T1000 (cell line): ENCODE measurements at regions not wholly inside any gene's neighbourhood (a gene's known extent, or its start where the extent isn't known, plus 50 kb on each side); places are given as distances from the start of the nearest gene placed in this dataset.
A peak's percentile ranks its signal among the peaks of the same experiment; 100 is the strongest.

Experiments used
- DNase-seq: peaks from one replicate; lab custom pipeline; 2025; ENCODE audit warnings: mixed read lengths; lab: John Stamatoyannopoulos, UW

DNA sequence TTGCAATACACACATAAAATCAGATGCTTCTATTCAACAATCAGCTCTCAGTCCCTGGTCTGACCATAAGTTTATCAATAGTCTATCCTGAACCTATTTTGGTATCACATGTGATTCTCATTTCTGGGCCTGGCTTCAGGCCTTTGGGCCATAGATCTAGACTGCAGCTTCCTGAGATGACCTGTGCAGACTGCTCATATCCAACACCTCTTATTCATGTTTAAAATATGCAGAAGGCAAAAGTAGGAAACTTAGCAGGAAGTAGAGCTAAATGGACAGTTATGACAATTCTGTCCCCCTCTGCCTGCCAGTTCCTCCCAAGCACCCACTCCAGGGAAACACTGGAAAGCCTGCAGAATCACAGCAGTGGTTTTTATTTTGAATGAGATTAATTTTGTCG, 53.3 kb downstream of the C7orf25 start:
- DNase-seq: no peak

DNA sequence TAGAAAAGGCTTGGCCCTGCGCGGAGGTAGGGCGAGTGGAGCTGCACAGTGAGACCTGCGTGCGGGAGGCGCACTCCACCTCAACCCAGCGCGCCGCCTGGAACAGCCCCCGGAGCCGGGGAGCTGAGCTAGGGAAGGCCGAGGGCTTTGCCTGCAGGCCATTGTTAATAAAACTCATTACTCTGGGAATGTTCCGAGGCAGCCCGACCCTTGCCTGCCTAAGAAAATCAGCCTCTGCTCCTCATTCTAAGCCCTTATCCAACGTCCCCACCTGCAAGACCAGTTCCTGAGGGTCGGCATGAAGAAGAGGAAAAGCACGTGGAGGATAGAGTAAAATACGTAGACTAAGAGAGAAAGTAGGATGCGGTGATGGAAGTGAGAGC, 55.3 kb downstream of the C7orf25 start:
- DNase-seq: no peak

- DNase-seq: no peak
Observed at GRCh38 chr7:42854571-42855118, 57.2 kb downstream of the C7orf25 start.

DNA sequence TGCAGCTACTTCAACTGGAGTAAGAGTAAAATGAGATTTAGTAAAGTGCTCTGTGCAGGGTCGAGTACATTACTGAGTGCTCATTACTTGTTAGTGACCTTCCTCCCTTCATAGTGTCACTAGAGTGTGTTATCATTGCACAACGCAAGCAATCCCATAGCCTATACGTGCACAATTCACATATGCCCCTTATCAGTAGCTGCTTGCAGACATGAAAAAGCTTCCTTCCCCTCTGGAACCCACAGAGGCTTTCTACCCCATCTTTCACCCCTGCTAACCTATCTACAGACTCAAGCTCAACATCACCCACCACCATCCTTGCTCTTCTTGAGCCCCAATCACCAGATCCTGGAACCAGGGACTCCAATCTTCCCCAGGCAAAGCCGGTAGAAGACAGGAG, 59.3 kb downstream of the C7orf25 start:
- no peak for DNase-seq

DNA sequence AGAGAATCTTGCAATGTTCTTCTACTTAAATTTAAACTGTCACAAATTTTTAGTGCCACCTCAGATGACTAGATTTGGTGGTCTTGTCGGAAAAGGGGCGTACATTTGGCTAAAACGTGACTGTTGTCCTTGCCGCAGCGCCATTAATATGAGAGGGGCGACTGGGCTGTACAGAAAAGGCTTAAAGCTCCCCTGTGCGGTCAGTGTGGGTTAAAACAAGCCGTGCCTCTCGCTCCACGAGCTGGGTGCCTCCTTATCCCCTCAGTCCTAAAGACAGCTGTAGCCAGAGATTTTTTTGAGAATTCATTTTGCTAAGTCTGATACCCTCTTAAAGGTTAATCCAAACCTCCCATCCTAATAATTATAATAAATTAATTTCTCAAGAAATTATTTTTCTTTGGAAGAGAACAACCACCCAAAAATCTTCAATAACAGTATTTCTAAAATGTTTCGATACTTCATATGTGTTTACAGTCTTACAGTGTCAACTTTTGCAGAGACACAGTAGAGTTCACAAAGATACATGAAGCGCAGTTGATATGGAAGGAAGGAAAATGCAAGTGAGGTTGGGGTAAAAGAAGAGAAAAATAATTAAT, 68.6 kb downstream of the C7orf25 start:
- no peak for DNase-seq

DNA sequence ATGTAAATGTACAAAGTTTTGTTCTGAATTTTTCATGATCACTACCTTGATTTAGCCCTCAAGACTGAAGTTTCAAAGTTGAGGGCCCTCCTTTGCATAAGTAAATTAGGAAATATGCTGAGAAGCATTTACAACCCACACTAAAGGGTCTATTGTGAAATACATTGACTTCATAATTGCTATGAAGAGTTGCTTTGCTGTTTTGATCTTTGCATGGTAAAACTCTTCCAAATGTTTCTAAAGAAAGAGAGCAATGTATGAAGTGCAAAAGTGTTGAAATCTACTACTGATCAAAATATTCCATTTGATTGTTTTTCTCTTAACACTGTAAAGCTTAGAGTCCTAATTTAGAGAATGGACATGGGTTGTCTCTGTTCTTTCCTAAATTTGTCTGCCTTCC, 77.2 kb downstream of the C7orf25 start:
- DNase-seq: no peak

DNA sequence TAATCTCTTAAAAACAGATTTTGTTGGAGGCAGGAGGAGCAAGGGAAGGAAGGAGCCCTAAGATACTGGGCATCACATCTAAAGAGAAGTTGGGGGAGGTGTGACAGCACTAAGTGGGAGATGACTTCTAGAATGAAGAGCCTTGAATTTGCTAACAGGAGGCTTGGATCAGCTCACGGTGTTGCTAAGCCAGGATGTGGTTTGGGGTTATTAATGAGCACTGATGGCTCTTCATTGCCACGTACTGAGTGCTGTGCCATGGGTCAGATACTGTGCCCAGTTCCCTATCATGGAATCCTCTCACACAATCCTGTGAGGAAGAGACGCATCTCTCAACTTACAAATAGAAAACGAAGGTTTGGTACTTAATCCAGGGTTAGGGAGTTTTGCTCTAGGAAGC, 78.5 kb downstream of the C7orf25 start:
- no peak for DNase-seq

GRCh38 chr7:42832667-42833066, 79.2 kb downstream of the C7orf25 start:
- DNase-seq: no peak

DNA sequence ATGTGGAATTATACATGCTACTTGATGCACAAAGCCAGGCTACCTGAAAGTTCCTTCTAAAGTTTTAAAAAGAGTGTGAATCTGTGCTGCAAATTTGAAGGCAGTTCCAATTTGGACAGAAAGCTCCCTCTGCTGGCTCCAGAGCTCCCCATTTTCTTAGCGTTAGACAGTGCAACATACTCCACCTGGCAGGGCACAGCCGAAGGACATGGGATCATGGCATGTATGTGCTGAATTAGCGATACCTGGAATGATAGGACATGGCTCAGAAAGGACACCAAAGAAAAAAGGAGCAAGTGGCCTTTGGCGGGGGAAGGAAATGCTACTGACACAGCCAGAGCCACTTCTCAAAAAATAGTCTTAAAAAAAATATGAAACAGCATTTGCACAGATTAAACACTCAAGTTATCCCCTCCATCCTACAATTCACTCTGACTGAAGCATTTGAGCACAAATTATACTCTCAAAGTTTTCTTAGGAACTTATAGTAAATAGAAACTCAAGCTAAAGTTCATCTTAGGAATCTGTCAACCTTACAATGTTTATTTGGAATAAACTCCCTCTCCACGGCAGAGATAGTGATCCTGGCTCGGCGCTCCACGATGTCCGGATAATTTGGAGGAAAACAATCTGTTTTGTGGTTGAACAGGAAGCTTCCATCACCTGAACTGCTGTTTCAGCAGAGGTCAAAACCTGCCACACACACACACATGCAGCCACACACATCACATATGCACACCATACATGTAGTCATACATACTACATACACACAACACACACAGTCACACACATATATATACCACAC, 80.0 kb downstream of the C7orf25 start:
- DNase-seq: no peak

DNA sequence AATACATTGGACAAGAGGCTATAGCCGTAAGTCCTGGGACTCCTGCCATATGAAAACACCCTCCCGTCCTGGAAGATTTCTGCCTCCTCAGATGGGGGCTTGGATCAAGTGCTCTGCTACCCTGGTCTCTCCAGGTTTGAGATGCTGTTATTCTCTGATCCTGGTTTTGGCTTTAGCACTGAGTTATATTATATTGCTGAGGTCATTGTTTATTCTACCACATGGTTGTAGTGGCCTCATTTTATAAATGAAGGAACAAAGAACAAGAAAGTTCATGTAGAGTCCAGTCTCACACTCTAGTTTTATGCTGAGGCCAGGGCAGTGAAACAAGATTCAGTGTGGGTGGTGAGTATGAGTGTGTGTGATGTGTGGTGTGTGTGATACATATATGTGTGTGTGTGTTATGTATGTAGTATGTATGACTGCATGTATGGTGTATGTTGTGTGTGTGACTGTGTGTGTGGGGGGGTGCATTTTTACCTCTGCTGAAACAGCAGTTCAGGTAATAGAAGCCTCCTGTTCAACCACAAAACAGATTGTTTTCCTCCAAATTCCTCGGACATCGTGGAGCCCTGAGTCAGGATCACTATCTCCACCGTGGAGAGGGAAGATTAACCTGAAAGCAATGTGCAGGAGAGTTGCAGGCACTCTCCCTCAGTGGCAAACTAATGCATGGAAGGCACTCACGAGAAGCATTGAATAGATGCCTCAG, 80.7 kb downstream of the C7orf25 start:
- DNase-seq: no peak

GRCh38 chr7:42812779-42813178, 99.1 kb downstream of the C7orf25 start:
- no peak for DNase-seq

DNA sequence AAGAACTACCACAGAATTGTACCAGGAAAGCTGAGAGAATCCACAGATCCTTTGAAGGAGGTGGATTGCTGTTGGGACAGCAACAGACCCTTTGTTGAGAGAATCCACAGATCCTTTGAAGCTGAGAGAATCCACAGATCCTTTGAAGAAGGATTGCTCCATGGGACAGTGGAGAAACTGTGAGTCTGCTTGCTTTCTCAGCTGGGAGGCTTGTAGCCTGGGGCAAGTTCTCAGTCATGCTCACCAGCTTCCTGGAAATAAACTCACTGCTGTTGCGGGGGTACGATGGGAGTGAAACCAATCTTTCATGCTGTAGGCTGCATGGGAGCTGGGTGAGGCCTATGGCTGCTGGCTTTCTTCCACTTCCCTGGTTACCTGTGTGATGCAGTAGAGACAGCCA, 106.3 kb downstream of the C7orf25 start:
- DNase-seq: peak; percentile 10

- DNase-seq: no peak
Observed at GRCh38 chr7:42794673-42795072, 117.2 kb downstream of the C7orf25 start.

DNA sequence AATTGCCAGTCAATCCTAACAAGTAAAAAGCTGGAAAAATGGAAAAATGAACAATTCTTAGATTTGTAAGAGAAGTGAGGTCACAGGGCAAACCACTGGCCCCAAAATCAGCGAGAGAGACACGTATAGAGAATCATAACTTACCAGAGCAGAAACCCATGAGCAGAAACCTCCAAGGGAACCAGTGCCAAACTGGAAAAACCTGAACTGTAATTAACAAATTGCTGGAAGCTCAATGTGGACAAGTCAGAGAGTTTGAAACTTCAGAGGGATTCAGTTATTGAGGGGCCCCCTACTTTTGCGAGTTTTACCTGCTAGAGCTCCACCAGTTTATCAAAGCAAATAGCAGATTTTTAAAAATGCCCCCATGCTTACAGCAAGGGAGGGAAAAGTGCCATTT, 119.0 kb downstream of the C7orf25 start:
- no peak for DNase-seq

DNA sequence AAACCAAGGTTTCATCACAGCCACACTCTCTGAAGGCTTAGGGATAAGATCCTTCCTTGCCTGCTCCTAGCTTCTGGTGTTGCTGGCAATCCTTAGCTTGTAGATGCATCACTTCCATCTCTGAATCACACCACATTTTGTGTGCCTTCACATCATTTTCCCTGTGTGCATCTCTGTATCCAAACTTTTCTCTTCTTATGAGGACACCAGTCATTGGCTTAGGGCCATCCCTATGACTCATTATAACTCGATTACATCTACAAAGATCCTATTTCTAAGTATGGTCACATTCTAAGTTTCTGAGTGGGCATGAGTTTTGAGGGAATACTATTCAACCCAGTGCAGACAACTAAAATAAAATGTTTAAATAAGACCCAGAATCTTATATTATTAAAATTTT, 121.7 kb downstream of the C7orf25 start:
- DNase-seq: no peak

- no peak for DNase-seq
Observed at GRCh38 chr7:42774436-42774835, 137.4 kb downstream of the C7orf25 start.

- DNase-seq: no peak
Observed at GRCh38 chr7:42770114-42770513, 141.8 kb downstream of the C7orf25 start.

GRCh38 chr7:42768045-42768444, 143.8 kb downstream of the C7orf25 start:
- DNase-seq: no peak

GRCh38 chr7:42766782-42767423, 145.0 kb downstream of the C7orf25 start:
- DNase-seq: no peak

- DNase-seq: no peak
Observed at GRCh38 chr7:42765931-42766330, 145.9 kb downstream of the C7orf25 start.

DNA sequence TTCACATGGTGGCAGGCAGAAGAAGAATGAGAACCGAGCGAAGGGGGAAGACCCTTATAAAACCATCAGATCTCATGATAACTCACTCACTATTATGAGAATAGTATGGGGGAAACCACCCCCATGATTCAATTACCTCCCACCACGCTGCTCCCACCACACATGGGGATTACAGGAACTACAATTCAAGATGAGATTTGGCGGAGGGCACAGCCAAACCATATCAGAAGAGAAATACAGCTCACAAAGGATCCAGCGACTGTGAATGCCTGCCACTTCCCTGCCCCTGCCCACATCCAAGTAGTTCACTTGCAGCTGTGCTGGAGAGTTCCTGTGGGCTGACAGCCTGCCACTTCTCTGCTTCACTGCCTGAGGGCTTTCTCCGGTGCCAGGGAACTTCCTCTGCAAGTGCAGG, 148.7 kb downstream of the C7orf25 start:
- no peak for DNase-seq

DNA sequence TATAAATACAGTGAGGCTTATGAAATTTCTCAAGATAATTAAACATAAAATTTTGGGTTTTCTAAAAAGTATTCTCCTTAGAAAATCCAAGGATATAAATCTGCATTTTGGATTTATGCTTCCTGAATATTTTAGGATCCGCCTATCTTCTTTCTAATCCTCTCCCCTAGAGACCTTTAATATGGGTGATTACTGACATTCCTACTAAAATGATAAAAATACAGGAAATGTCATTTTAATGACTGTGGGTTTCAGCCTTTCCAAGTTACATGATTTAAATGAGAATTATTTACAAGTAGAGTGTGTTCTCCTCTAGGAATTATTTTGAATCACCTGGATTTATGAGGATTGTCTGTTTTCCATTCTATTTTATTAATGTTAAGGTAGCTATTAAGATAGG, 150.4 kb downstream of the C7orf25 start:
- DNase-seq: no peak
